Bronchial epithelial cell (primary cell): ENCODE measurements at regions not wholly inside any gene's neighbourhood (a gene's known extent, or its start where the extent isn't known, plus 50 kb on each side); places are given as distances from the start of the nearest gene placed in this dataset.

ENCODE experiments used
- DNase-seq: peaks from one replicate; pipeline ENCODE4 v3.0.0-alpha.2; 2010; ENCODE audit warnings: low read depth
- FAIRE-seq: peaks from 2 replicates; lab custom pipeline; 2011; peaks lifted over from hg19 to GRCh38; lab: Jason Lieb, UNC
- H3K27me3 ChIP-seq: 2 replicates; pipeline ENCODE4 v1.5.1; 2011; ENCODE audit warnings: low read length; ENCODE audit not compliant: control insufficient read depth, insufficient read depth
- H3K36me3 ChIP-seq: 2 replicates; pipeline ENCODE4 v1.5.1; 2011; ENCODE audit warnings: low read length; ENCODE audit not compliant: control insufficient read depth, insufficient read depth
- H3K4me3 ChIP-seq: 2 replicates; pipeline ENCODE4 v1.5.1; 2011; ENCODE audit warnings: mild to moderate bottlenecking, low read depth, low read length, control low read depth
- TF ChIP-seq, protein P1 (sequence below): IDR thresholded peaks from 2 replicates; pipeline ENCODE4 v1.5.1; 2011; ENCODE audit warnings: mild to moderate bottlenecking, moderate library complexity, low read length, control low read depth, inconsistent platforms; ENCODE audit not compliant: insufficient read depth, severe bottlenecking

DNA sequence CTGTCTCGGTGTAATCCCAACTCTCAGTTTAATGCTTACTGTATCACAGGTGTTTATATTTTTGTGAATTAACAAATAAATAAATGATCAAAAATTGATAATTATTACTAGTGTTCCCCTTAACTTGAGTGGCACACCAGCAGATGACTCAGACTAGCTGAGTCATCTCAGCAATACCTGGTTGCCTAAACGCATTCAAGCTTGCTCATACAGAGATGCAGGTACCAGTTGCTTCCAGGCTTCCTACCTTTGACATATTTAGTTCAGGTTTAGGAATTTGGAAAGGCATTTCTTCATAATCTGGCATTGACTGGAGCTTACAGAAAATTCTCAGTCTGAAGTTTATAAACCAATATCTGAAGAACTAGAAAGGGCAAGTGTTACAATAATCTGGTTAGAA, 78.9 kb upstream of the LMO4 start:
- FAIRE-seq: no peak
- Histone ChIP-seq H3K36me3 (no peaks in the 10 kb centered on the region), H3K4me3 (no peak overlapping the region), H3K27me3 (no peaks in the 10 kb centered on the region)
- TF ChIP-seq, protein P1, sequence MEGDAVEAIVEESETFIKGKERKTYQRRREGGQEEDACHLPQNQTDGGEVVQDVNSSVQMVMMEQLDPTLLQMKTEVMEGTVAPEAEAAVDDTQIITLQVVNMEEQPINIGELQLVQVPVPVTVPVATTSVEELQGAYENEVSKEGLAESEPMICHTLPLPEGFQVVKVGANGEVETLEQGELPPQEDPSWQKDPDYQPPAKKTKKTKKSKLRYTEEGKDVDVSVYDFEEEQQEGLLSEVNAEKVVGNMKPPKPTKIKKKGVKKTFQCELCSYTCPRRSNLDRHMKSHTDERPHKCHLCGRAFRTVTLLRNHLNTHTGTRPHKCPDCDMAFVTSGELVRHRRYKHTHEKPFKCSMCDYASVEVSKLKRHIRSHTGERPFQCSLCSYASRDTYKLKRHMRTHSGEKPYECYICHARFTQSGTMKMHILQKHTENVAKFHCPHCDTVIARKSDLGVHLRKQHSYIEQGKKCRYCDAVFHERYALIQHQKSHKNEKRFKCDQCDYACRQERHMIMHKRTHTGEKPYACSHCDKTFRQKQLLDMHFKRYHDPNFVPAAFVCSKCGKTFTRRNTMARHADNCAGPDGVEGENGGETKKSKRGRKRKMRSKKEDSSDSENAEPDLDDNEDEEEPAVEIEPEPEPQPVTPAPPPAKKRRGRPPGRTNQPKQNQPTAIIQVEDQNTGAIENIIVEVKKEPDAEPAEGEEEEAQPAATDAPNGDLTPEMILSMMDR: no peak
- peak; percentile 91 for DNase-seq

DNA sequence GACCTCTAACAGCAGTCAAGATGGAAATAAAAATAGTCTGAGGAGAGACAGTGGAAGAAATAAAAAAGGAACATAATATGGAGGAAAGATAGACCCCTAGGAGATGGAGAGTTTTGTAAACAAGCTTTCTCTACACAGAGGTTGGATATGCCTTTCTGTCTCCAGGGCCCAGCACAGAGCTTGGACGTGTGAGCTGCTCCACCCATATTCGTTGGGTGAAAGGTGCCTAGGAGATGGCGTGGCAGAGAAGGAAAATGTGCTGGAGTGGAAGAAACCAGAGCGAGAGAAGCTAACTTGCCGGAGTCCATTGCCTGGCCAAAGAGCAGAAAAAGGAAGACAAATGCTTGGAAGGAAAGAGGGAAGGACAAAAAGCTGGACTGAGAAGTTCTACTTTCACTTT, 78.3 kb upstream of the LMO4 start:
- no peak for DNase-seq
- no peak for FAIRE-seq
- no peaks in the 10 kb centered on the region for H3K36me3 ChIP-seq
- no peak overlapping the region for H3K4me3 ChIP-seq
- TF ChIP-seq, protein P1: no peak
- no peaks in the 10 kb centered on the region for H3K27me3 ChIP-seq

DNA sequence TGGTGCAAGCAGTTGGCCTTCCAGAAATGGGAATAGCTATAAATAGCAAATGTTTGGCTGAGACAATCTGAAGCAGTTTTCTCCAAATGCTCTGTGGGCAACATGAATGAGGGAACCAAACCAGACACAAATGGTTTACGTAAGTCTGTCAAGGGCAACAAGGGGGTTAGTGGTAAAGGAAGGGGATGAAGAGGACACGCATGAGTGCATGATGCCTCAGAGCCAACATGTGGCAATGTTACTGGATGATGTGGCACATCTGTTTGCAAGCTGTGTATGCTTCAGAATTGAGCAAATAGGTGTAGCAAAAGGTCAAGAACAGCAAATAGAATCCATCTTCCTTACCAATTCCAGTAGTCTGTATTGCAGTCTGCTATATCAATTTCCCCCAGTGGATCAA, 76.3 kb upstream of the LMO4 start:
- Histone ChIP-seq H3K4me3 (no peak overlapping the region), H3K27me3 (no peaks in the 10 kb centered on the region), H3K36me3 (no peaks in the 10 kb centered on the region)
- TF ChIP-seq, protein P1: no peak
- DNase-seq (peak; percentile 8), FAIRE-seq (peak; percentile 82)

DNA sequence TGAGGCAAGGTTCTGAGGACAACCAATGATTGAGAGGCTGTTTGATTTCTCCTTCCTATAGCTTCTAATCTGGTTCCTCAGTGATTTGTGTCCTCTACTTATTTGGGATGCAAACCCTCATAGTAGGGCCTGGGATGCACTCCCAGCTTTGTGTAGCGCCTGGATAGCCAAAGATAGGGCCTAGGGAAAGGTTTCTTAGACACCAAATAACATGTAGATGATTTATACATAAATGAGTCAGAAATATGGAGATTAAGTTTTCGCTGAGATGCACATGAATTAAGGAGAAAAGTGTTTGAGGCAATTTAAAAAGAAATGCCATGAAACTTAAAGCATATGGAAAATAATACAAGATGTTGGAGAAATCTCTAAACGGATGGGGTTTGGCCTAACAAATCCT, 66.0 kb upstream of the LMO4 start:
- TF ChIP-seq, protein P1: no peak
- H3K27me3 ChIP-seq: no peaks in the 10 kb centered on the region
- H3K36me3 ChIP-seq: no peaks in the 10 kb centered on the region
- no peak for FAIRE-seq
- H3K4me3 ChIP-seq: no peak overlapping the region
- no peak for DNase-seq

DNA sequence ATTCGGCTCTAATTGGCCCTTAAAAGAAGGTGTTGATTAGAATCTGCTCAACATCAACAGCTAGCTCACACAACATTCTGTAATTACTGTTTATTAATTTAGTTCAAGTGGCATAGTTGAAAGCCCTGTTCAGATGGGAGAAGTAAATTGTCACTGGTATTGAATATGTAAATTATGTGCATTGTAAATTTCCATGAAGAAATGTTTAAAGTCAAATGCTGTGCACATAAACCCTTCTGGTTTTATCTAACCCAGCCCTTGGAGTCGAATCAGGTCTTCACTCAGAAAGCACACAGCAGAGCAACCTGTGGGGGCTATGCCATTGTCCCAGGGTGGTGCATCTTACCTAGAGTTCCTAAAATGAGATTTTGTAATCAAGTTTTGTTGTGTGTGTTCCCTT, 65.4 kb upstream of the LMO4 start:
- H3K27me3 ChIP-seq: peaks cover 2% of the 10 kb centered on the region
- H3K4me3 ChIP-seq: no peak overlapping the region
- DNase-seq: no peak
- TF ChIP-seq, protein P1: no peak
- FAIRE-seq: no peak
- H3K36me3 ChIP-seq: no peaks in the 10 kb centered on the region

DNA sequence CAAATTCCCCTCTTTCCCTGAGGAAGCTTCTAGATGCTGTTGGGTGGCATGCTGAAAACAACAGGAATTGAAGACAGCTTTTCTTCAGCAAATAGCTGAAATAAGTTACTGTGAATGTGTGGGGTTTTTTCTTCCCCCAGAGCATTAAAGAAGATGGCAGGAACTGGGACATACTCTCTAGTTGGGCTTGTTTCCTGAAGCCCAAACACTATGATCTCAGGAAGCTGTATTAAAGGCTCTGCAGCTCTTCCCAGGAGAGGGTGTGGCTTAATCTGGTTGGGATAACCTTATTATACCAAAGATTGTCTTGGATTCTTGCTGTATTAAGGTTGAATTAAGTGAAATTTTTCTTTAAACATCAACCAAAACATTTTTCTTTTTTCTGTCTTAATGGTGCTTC, 64.9 kb upstream of the LMO4 start:
- TF ChIP-seq, protein P1: no peak
- FAIRE-seq: no peak

More for the DNA sequence above, 64.9 kb upstream of the LMO4 start:
- no peak overlapping the region for H3K4me3 ChIP-seq
- no peak for DNase-seq
- no peaks in the 10 kb centered on the region for H3K36me3 ChIP-seq
- H3K27me3 ChIP-seq: peaks cover 2% of the 10 kb centered on the region
